Kidney epithelial cell (primary cell): ENCODE measurements at regions not wholly inside any gene's neighbourhood (a gene's known extent, or its start where the extent isn't known, plus 50 kb on each side); places are given as distances from the start of the nearest gene placed in this dataset.

Experiments
- DNase-seq: peaks from one replicate; pipeline ENCODE4 v3.0.0-alpha.2; 2010; ENCODE audit warnings: low read depth
- H3K27me3 ChIP-seq: 2 replicates; pipeline ENCODE4 v1.6.0; 2011; ENCODE audit warnings: low read length; ENCODE audit not compliant: control insufficient read depth, insufficient read depth
- H3K36me3 ChIP-seq: 2 replicates; pipeline ENCODE4 v1.5.1; 2011; ENCODE audit warnings: low read length; ENCODE audit not compliant: control insufficient read depth, insufficient read depth
- H3K4me3 ChIP-seq: 2 replicates; pipeline ENCODE4 v1.5.1; 2011; ENCODE audit warnings: low read depth, mild to moderate bottlenecking, control low read depth, low read length
- CTCF ChIP-seq: IDR thresholded peaks from 2 replicates; pipeline ENCODE4 v1.5.1; 2011; ENCODE audit warnings: mild to moderate bottlenecking, moderate library complexity, low read length, control low read depth, inconsistent platforms; ENCODE audit not compliant: insufficient read depth, poor library complexity, severe bottlenecking

- H3K36me3 ChIP-seq: no peaks in the 10 kb centered on the region
- no peak overlapping the region for H3K4me3 ChIP-seq
- H3K27me3 ChIP-seq: no peaks in the 10 kb centered on the region
- no peak for DNase-seq
- no peak for TF ChIP-seq CTCF
Observed at GRCh38 chr11:134527382-134528243, 115.6 kb upstream of the B3GAT1 start.

- H3K4me3 ChIP-seq: no peak overlapping the region
- no peaks in the 10 kb centered on the region for H3K27me3 ChIP-seq
- DNase-seq: no peak
- TF ChIP-seq CTCF: no peak
- H3K36me3 ChIP-seq: no peaks in the 10 kb centered on the region
Observed at GRCh38 chr11:134524896-134525845, 113.1 kb upstream of the B3GAT1 start.

GRCh38 chr11:134524201-134524600, 112.2 kb upstream of the B3GAT1 start:
- no peak overlapping the region for H3K4me3 ChIP-seq
- DNase-seq: no peak
- H3K36me3 ChIP-seq: no peaks in the 10 kb centered on the region
- no peak for TF ChIP-seq CTCF
- no peaks in the 10 kb centered on the region for H3K27me3 ChIP-seq

GRCh38 chr11:134522782-134523570, 110.9 kb upstream of the B3GAT1 start:
- no peak for TF ChIP-seq CTCF
- Histone ChIP-seq H3K36me3 (no peaks in the 10 kb centered on the region), H3K27me3 (no peaks in the 10 kb centered on the region), H3K4me3 (no peak overlapping the region)
- DNase-seq: no peak

GRCh38 chr11:134521452-134522289, 109.6 kb upstream of the B3GAT1 start:
- Histone ChIP-seq H3K4me3 (no peak overlapping the region), H3K27me3 (no peaks in the 10 kb centered on the region), H3K36me3 (no peaks in the 10 kb centered on the region)
- DNase-seq: no peak
- TF ChIP-seq CTCF: no peak
